ENCODE measurements at regions not wholly inside any gene's neighbourhood (a gene's known extent, or its start where the extent isn't known, plus 50 kb on each side); places are given as distances from the start of the nearest gene placed in this dataset.
"Not testable (repeated sequence)": the region's sequence is repeated elsewhere in the genome, so short reads cannot be mapped to it uniquely, and the experiment has no call there.

DNA sequence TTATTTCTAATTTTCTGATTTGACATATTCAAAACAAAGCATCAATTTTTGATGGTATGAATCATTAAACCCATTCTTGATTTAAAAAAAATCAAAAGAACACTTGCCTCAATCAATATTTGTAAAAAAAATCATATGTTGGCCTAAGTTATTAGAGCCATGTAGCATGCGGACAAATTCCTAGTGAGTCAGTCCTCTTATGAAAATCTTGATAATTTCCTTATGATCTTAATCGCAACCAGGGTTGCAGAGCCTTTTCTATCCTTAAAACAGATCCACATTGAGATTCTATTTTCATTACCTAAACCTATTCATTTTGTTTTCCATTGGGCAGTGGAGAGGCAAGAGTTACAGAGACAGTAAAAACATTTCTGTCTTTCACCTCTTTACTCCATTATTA lies 203.2 kb downstream of the ARL4A start:
- no peak for DNase-seq

DNA sequence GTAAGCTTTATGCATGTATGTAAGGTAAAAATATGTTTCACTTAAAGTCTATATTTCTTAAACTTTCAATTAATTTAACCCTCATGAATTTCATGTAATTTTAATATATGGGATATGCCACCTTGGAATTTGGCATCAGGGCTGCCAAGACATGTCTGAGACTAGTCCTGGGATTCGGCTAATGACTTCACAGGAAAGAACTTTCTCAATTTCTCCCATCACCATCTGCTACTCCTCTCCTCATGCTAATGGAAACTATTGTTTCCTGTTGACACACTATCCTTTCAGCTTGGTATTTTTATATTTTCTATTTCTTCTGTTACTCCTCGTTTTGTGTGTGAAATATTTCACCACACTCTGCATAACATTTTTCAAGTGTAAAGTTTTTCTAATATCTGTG lies 205.9 kb downstream of the ARL4A start:
- no peak for DNase-seq

DNA sequence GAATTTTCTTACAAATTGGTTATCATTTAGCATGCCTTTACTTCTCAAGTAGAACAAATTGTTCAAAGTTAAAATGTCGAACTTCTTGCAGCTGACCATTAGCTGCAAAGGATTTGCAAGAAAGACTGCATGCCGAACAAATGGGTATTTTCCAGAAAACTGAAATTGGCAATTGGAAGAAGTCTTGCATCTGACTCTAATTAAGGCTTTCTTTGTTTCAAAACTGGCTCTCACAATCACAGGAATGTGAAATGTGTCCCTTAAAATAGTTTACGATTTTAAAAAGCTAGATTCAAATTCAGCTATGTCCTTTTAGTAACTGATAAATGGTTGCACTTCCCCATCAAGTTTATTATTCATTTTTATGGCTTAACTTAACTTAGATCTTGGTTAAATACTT lies 207.9 kb downstream of the ARL4A start:
- no peak for DNase-seq

DNA sequence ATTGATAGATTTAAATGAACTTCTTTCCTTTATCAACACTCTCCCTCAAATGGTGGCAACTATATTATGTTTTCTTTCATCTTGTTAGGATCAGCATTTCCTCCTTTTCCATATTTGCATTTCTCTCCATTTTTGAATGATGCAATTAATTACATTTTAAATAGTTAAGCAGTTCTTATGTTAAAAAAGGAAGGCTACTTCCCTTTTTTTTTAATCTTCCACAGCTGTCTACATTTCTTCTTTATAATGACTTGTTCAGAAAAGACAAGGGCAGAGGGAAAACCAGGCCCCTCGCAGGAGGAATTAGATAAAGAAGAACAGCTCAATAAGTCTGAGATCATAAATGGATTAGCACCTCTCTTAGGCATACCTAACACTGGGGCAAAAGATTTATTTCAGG lies 208.9 kb downstream of the ARL4A start:
- no peak for DNase-seq

DNA sequence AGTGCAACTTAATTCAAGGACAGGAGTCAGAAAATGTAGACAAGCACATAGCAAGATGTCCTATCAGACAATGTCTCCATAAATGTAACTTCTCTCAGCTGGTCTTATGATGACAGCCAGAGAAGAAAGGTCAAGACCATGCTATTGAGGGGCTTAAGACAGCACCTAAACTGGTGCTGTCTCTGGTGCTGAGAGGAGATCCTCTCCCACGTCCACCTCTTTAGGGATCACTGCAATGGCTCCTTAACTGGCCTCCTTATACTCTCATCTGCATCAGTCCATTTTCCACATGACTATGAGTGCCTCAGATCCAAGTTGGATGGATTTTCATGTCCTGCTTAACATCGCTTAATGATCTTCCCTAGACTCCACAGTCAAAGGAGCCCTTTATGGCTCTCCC lies 210.6 kb downstream of the ARL4A start:
- DNase-seq: no peak

DNA sequence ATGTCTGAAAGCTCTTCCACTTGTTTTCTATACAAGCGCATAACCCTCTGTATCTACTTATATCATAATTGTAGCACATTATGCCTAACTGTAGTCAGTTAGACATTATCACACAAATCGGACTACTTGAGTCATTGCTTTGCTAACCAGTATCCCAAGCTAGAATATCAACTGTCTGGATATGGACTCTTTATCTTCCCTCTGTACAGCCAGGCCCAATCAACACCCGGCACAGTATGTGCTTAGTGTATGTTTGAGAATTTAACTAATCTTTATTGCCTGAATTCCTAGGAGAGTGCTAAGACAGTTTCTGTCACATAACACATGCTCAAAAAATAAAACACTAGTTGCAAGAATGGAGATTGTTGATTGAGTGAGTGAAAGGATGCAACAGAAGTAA lies 211.2 kb downstream of the ARL4A start:
- no peak for DNase-seq

DNA sequence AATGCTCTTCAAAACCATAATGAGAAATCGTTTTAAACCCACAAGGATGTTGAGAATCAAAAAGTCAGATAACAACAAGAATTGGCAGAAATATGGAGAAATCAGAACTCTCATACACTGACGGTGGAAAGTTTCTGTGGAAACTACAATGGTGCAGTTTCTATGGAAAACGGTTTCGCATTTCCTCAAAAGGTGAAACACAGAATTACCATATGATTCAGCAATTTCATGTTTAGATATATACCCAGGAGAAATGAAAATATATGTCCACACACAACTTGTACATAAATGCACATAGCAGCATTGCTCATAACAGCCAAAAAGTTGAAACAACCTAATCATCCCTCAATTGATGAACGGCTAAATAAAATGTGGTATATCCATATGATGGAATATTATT lies 218.2 kb downstream of the ARL4A start:
- DNase-seq: no peak

DNA sequence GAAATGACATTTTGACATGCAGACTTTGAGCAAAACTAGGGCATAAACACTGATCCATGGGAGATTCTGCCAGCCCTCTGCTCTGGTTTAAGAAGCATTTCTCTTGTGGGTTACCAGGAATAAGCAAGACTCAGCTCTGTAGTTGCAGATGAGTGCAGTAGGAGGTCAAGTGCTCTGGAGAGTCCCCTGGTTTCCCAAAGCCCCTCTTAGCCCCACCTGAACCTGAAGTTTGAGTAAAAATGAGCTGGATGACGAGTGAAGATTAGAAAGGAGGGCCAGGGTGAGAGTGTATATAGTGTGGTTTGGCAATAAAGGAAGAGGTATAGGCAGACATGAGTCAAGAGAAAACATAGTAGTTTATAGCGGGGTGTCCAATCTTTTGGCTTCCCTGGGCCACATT lies 220.3 kb downstream of the ARL4A start:
- no peak for DNase-seq

DNA sequence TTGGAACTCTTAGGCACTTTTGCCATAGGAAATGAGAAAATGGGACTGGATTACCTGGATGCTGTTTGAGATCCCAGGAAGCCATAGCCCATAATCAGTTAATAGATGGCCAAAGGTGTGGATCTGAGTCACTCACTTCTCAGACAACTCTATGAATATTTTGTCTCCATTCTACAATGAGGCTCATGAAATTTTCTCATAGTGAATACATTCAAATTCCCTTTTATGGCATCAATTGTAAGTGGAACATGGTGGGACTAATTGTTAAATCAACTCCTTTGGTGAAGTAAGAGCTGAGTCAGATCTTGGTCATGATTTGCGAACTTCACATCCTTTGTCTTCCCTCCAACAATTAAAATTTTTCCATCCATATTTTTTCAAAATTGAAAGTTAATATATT lies 222.1 kb downstream of the ARL4A start:
- no peak for DNase-seq

DNA sequence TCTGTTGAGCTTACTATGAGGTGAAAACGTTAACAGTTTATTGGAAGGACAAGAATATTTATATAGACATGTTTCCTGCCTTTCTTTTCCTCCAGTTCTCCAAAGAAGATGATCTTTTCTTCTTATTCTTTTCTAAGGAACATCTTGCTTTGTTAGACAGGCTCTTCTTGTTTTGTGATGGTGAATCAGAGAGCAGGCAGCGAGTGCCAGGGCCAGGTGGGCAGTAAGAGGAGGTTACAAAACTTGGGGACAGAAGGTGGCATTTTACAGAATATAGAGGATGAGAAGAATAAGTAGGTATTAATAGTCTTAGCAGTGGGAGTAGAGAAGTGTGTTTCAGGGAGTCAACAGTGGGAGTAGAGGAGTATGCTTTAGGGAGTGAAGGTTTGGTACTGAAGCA lies 223.6 kb downstream of the ARL4A start:
- DNase-seq: no peak

DNA sequence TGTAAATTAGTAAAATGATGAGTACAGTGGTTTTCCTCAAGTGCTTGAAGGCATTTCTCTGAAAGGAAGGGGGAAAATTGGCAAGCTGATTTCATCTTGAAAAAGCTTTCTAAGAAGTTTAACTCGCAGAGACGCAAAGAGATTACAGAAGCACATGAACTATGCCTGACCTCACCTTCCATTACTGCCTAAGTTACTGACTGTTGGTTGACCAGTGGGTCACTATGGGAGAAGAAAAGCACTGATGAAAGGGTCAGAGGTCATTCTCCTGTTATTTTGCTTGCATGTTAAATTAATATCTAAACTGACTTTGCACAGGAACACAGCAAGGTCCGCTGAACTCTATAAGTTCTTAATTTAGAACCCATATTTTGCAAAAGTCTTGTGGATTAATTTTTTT lies 225.6 kb downstream of the ARL4A start:
- no peak for DNase-seq

DNA sequence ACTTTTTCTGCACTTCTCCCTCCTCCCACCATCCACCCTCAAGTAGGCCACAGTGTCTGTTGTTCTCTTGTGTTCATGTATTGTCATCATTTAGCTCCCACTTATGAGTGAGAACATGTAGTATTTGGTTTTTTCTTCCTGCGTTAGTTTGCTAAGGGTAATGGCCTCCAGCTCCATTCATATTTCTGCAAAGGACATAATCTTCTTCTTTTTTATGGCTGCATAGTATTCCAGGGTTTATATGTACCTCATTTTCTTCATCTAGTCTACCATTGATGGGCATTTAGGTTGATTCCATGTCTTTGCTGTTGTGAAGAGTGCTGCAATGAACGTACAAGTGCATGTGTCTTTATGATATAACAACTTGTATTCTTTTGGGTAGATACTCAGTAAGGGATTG lies 230.4 kb downstream of the ARL4A start:
- DNase-seq: no peak

DNA sequence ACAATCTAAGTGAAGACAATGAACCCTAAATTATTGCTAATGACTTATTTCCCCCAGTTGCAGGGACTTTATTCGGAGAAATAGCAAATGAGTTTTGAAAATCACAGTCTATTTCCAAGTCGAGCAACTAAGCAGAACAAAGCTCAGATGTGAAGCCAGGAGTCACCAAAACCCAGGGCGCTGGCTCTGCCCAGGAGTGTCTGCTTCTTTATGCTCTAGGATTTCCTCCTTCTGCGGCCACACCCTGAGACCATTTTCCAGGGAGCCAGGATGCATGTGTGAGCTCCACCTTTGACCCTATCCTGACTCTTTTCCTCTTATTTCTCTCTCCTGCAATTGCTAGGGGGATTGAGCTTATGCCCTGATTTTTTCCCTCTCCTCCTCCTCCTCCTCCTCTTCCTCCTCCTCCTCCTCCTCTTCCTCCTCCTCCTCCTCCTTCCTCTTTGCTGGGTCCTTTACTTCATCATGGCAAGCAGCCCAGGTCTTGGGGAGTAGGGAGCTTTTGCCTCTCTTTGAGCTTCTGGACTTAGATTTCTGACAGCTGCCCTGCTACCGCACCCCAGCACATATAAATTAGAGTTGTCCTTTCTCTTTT lies 234.4 kb downstream of the ARL4A start:
- no peak for DNase-seq

DNA sequence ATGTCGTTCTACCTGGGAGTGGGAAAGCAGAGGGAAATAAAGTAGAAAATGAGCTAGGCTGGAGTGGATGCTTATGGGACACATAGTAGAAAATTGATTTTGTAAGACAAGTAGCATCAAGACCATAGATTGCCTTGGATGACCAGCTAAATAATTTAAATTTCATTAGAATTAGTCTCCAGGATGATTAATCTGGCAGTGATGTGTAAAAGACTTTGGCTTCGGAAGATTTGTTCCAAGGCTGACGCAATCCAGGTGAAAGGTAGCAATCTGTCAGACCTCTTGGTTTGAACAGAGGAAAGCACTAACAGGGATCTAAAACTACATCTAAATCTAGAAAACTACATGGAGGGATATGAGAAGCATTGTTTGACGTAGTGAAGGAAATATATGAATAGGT lies 236.5 kb downstream of the ARL4A start:
- DNase-seq: no peak

DNA sequence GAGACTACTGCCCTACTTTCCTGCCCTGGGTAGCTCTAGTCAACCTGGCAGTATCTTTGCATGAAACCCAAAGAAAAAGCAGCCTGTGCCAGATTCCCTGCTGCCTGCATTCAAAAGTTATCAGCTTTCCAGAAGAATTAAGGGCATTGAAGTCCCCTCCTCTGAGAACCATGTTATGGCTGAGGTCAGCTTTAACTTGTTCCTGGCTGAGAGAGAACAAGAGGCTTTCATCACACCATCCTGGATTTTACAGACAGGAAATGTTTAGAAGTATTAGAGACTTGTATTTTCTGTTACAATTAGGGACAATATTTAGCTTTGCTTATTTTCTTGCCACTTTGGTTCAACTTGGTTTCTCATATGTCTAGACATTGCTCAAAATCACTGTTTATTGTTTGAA lies 238.8 kb downstream of the ARL4A start:
- no peak for DNase-seq

DNA sequence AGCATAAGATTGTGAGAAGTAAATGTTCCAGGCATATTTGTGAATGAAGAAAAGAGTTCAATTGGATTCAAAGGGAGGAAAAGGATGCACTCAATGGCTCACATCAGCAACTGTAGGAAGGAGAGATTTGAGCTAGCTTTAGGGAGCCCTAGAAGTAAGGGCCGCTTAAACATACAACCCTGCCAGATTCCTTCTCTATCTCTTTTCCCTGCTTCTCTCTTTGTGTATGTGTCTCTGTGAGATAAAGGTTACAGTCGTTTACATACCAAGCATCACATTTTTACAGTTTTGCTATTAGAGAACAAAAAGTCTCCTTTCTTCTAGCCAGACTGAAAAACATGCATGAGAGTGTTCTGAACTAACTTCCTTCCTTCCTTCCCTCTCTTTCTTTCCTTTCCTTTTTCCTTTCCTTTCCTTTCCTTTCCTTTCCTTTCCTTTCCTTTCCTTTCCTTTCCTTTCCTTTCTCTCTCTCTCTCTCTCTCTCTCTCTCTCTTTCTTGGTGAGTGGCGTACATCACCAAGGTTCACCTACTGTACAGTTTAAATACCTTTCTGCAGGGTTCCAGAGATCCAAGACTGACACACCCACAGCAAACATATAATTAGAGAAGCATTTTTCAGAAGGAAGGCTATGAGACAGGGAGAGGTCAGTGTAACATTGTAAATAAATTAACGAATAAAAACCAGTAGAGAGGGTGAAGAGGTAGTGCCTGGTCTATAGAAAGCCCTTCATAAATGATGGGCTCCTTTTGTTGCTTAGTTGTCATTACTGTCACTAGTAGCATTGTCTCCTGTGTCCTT lies 240.4 kb downstream of the ARL4A start:
- no peak for DNase-seq

DNA sequence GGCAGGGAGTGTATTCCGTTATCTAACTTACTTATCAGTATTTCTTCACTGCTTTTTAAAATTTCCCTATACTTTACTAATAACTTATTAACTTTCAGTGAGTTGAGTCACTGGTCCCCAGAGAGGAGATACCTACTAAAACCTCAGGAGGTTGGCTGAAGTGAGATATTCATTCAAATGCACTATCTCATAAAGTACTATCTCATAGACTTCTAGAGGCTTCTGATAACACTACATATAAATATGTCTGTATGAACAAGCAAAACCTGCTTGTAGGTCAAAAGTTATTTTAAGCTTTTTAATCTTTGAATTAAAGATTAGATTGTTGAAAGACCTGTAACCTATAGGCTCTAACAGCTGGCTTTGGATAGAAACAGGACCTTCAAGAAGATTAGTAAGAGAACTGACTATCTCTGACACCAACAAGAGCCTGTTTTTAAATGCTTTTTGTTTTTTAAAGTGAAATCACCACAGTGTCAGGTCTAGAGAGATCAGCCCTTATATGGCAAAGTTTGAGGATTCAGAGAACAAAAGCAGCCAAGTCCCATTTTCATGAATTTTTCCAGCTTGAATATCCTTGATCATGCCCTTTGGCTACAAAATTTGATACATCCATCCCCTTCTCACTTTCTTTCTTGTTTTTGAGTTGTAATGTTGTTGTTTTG lies 242.2 kb downstream of the ARL4A start:
- DNase-seq: no peak

DNA sequence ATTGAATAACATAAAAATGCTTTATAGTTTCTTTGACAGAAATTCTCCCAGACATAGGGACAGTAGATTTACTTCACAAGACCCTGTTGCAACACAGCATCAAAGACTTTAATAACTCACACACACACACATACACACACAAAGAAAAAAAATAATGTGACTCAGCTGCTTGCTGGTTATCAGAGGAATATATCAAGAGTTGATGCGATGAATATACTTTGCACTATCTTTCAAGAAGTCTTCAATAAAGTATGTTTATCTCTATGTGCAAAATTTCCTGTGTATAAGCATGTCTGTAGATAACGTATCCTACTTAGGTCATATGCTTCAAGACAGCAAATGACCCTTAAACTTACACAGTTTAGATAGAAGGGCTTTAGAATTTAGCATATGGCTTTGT lies 243.1 kb downstream of the ARL4A start:
- DNase-seq: no peak

DNA sequence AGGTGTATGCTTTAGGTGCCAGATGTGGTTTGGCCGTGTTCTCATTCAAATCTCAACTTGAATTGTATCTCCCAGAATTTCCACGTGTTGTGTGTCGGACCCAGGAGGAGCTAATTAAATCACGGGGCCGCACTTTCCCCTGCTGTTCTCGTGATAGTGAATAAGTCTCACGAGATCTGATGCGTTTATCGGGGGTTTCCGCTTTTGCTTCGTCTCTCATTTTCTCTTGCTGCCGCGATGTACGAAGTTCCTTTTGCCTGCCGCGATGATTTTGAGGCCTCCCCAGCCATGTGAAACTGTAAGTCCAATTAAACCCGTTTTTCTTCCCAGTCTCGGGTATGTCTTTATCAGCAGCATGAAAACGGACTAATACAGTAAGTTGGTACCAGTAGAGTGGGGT lies 244.0 kb downstream of the ARL4A start:
- DNase-seq: not testable (repeated sequence)

DNA sequence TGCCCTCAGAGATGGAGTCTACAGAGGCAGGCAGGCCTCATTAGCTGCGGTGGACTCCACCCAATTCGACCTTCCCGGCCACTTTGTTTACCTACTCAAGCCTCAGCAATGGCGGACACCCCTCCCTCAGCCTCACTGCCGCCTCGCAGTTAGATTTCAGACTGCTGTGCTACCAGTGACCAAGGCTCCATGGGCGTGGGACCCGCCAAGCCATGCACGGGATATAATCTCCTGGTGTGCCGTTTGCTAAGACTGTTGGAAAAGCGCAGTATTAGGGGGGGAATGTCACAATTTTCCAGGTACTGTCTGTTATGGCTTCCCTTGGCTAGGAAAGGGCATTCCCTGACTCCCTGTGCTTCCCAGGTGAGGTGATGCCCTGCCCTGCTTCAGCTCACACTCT lies 252.3 kb downstream of the ARL4A start:
- DNase-seq: no peak

DNA sequence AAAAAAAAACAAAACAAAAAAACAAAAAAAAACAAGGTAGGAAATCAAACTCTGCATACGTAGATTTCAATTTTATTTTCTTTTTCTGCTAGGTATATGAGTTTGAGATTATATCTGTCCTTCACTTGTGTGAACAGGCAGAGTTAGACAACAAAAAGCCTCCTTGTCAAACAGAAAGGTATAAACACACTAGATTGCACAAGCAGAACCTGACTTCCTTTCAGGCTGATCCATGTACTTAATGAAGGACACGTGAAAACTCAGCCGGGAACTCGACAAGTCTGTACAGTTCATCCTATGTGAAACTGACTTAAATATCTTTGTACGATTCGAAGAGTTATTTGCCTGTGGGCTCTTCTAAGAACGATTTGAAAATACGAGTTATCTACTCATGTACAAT lies 254.1 kb downstream of the ARL4A start:
- no peak for DNase-seq

DNA sequence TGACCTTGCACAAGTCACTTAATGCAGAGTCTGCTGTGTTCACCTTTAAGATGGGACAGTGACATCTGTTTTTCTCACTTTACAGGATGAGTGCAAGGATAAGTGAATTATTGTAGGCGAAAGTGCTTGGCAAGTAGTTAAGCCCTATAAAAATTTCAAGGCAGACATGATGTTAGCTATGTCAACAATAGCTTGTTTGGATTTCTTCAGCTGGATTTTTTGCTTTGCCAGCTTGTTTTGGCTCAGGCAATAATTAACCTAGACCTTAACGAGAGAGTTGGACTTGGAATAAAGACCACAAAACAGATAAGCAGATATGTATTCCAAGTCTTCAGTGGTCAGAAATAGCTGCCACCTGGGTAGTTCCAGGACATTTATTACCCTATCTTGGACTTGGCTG lies 255.2 kb downstream of the ARL4A start:
- DNase-seq: no peak

DNA sequence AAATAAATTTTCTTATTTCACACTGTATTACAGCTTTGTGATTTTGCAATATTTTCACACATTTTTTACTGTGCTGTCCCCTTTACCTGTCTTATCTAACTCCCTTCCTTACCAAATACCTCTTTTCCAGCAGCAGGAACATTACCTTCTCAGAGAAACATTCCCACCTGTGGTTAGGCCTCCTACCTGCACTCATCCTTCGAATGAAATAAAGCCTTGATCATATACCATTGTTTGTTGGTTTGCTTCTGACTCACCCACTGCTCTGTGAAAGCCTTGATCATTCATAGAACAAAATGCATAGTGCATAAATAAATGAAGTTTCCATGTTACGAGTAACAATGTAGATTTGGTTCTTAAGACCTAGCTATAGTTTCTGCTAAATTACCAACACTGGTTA lies 256.3 kb downstream of the ARL4A start:
- DNase-seq: no peak

DNA sequence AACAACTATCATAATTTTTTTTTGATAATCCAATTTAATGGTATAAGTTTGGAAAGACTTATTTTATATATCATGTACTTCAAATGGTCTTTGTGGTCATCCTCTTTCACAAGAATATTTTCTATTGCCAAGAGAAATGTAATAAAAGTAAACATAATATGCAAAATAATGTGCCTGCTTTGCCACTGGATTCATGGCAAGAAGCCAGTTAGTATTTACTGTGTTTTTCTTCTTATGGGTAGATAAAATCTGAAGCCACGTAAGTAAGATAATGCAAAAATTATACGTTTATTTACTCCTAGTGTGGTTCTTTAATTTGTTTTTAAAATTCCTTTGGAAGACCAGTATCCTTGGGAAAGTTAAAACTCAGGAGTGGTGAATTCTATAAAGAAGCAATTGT lies 258.5 kb downstream of the ARL4A start:
- no peak for DNase-seq

DNA sequence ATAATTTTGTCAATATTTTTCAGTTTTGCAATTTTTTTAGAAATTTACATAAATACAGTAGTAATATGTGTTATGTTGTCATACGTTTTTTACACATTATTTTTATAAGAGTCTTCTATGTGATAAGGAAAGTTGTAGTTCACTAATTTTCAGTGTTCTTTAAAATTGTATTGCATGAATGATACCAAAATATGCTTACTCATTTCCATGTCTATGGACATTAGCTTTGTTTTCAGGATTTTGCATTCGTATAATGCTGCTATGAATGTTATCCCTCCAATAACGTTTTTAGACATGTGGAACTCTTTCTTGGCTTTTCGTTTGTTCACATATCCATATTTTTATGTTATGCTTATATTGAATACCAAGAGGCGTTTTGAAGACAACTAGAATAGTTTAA lies 260.0 kb downstream of the ARL4A start:
- no peak for DNase-seq
